Uterus (tissue), 3 donors: ENCODE measurements at regions not wholly inside any gene's neighbourhood (a gene's known extent, or its start where the extent isn't known, plus 50 kb on each side); places are given as distances from the start of the nearest gene placed in this dataset.

ENCODE experiments used
- DNase-seq, 2 donors: peaks; one replicate each; pipeline ENCODE4 v3.0.0-alpha.2; 2019 to 2020
- H3K27ac ChIP-seq, 2 donors: fragments of 200-600 bp; sonication (generic); 1 replicate in 1 of 2; 2 replicates in 1 of 2; pipeline ENCODE4 v1.5.1; 2016 to 2018
- H3K27me3 ChIP-seq, 2 donors: fragments of 200-600 bp; sonication (generic); one replicate each; pipeline ENCODE4 v1.5.1; 2018 to 2019; ENCODE audit warnings: control low read depth in 1 of 2
- H3K36me3 ChIP-seq, 2 donors: fragments of 200-600 bp; sonication (generic); one replicate each; pipeline ENCODE4 v1.5.1; 2019; ENCODE audit warnings: control low read depth in 1 of 2
- H3K4me1 ChIP-seq, 2 donors: fragments of 200-600 bp; sonication (generic); one replicate each; pipeline ENCODE4 v1.5.1; 2018 to 2019; ENCODE audit warnings: control low read depth in 1 of 2
- H3K4me3 ChIP-seq, 2 donors: fragments of 200-600 bp; sonication (generic); 1 replicate in 1 of 2; 2 replicates in 1 of 2; pipeline ENCODE4 v1.5.1; 2018 to 2019; ENCODE audit warnings: mild to moderate bottlenecking in 1 of 2
- H3K9me3 ChIP-seq, 2 donors: fragments of 200-600 bp; sonication (generic); one replicate each; pipeline ENCODE4 v1.5.1; 2019; ENCODE audit warnings: control low read depth in 1 of 2
- CTCF ChIP-seq, 4 experiments: fragments of 200-600 bp in 2 of 4; fragments of 450-650 bp in 2 of 4; sonication (generic) in 2 of 4; IDR thresholded peaks; one replicate each; pipeline ENCODE4 v1.5.1; 2016 to 2019; ENCODE audit warnings: antibody characterized with exemption in 4 of 4, mild to moderate bottlenecking in 2 of 4, moderate library complexity in 1 of 4
- POLR2A ChIP-seq, 2 donors: fragments of 450-650 bp; IDR thresholded peaks; one replicate each; pipeline ENCODE4 v1.6.1; 2016; ENCODE audit warnings: antibody characterized with exemption in 2 of 2, mild to moderate bottlenecking in 1 of 2, moderate library complexity in 1 of 2
- intact Hi-C: fragments of 100-400 bp; cut with DNase I; formaldehyde crosslinking; loops from one replicate; pipeline ENCODE4 v1.15.1; 2023; ENCODE audit warnings: low total_unique reads
- donor health status: DM: yes; HTN: yes; CAD: no.

- H3K27ac ChIP-seq, result no peak overlapping the region
Measured at GRCh38 chr22:47337161-47337621, 574.7 kb downstream of the TBC1D22A start.

GRCh38 chr22:47335958-47336357 lies 573.5 kb downstream of the TBC1D22A start:
- no peak for TF ChIP-seq POLR2A (IDR thresholded peaks at IDR 0.05)
- TF ChIP-seq CTCF (IDR thresholded peaks at IDR 0.05), result no peak
- Histone ChIP-seq H3K27ac (no peak overlapping the region), H3K9me3 (peaks cover 0 to 3% of the 10 kb centered on the region in 2 donors), H3K4me3 (no peak overlapping the region), H3K27me3 (no peaks in the 10 kb centered on the region), H3K36me3 (no peaks in the 10 kb centered on the region), H3K4me1 (no peaks in the 10 kb centered on the region)
- DNase-seq, result no peak
- intact Hi-C loops, result no loop called here

More at GRCh38 chr22:47337161-47337621, 574.7 kb downstream of the TBC1D22A start:
- peaks cover 0 to 3% of the 10 kb centered on the region in 2 donors for H3K9me3 ChIP-seq
- no peaks in the 10 kb centered on the region for H3K36me3 ChIP-seq
- intact Hi-C loops, result no loop called here
- no peak overlapping the region for H3K4me3 ChIP-seq
- TF ChIP-seq POLR2A (IDR thresholded peaks at IDR 0.05), result no peak
- TF ChIP-seq CTCF (IDR thresholded peaks at IDR 0.05), result no peak
- H3K4me1 ChIP-seq, result no peaks in the 10 kb centered on the region
- no peak for DNase-seq
- no peaks in the 10 kb centered on the region for H3K27me3 ChIP-seq

DNA sequence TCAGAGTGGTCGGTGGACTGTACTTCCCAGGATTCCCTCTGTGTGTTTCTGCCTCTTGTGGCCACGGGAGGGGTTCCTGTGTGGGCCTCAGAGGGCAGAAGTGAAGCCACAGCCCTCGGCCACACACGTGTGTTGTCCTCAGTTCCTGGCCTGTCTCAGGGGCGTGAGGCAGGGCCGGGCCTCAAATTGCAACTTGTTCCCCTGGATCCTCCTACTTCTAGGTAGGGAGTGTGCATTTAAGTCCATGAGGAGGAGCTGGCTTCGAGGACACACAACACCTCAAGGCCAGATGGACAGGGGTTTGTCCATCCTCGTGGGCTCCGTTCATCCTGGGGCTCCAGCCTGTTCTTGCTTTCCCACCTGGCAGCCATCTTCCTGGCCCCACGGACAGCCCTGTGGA lies 573.0 kb downstream of the TBC1D22A start:
- DNase-seq, result no peak
- Histone ChIP-seq H3K4me3 (no peak overlapping the region), H3K27ac (no peak overlapping the region), H3K36me3 (no peaks in the 10 kb centered on the region), H3K4me1 (no peaks in the 10 kb centered on the region), H3K9me3 (peaks cover 0 to 3% of the 10 kb centered on the region in 2 donors), H3K27me3 (no peaks in the 10 kb centered on the region)
- TF ChIP-seq CTCF (IDR thresholded peaks at IDR 0.05), result no peak
- TF ChIP-seq POLR2A (IDR thresholded peaks at IDR 0.05), result no peak
- intact Hi-C loops, result no loop called here

- no peak for DNase-seq
- TF ChIP-seq POLR2A (IDR thresholded peaks at IDR 0.05) (no peak), CTCF (IDR thresholded peaks at IDR 0.05) (no peak)
- Histone ChIP-seq H3K36me3 (no peaks in the 10 kb centered on the region), H3K4me3 (no peak overlapping the region), H3K27me3 (no peaks in the 10 kb centered on the region), H3K27ac (no peak overlapping the region), H3K4me1 (no peaks in the 10 kb centered on the region), H3K9me3 (peaks cover 0 to 3% of the 10 kb centered on the region in 2 donors)
- intact Hi-C loops, result no loop called here
Measured at GRCh38 chr22:47334601-47335000, 572.2 kb downstream of the TBC1D22A start.

DNA sequence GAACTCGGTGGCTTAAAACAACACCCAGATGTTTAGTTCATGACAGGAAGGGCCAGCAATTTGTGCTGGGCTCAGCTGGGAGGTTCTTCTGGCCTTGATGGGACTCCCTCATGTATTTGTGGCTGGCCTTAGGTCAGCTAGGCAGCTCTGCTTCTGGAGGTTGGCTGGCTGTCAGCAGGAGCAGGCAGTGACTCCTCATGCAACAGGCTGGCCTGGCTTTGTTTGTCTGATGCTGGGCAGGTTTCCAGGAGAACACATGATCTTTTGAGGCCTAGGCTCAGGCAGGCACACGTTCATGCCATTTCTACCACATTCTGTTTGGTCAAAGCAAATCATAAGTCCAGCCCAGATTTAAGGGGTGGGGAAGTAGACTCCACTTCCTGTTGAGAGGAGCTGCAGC lies 571.2 kb downstream of the TBC1D22A start:
- no peak for DNase-seq
- Histone ChIP-seq H3K9me3 (peaks cover 0 to 3% of the 10 kb centered on the region in 2 donors), H3K27me3 (no peaks in the 10 kb centered on the region), H3K36me3 (no peaks in the 10 kb centered on the region), H3K27ac (no peak overlapping the region), H3K4me1 (no peaks in the 10 kb centered on the region), H3K4me3 (no peak overlapping the region)
- intact Hi-C loops, result no loop called here
- TF ChIP-seq CTCF (IDR thresholded peaks at IDR 0.05) (no peak), POLR2A (IDR thresholded peaks at IDR 0.05) (no peak)
